NCI-H2081 treated with DMSO at 0.1 percent for 48 hours (cell line): ENCODE measurements at regions not wholly inside any gene's neighbourhood (a gene's known extent, or its start where the extent isn't known, plus 50 kb on each side); places are given as distances from the start of the nearest gene placed in this dataset.
"Not testable (repeated sequence)": the region's sequence is repeated elsewhere in the genome, so short reads cannot be mapped to it uniquely, and the experiment has no call there.

Source experiments
- DNase-seq: peaks from one replicate; lab custom pipeline; 2025; lab: John Stamatoyannopoulos, UW

- no peak for DNase-seq
These were observed 151.8 kb upstream of the SOX14 start for GRCh38 chr3:137612291-137612690.

- DNase-seq: no peak
These were observed 148.3 kb upstream of the SOX14 start for GRCh38 chr3:137615659-137616418.

- no peak for DNase-seq
These were observed 122.0 kb upstream of the SOX14 start for GRCh38 chr3:137641879-137642704.

GRCh38 chr3:137642831-137643230 is 121.3 kb upstream of the SOX14 start:
- DNase-seq: no peak

- no peak for DNase-seq
These were observed 116.9 kb upstream of the SOX14 start for GRCh38 chr3:137647179-137647578.

- DNase-seq: no peak
These were observed 94.5 kb upstream of the SOX14 start for GRCh38 chr3:137669519-137670060.

- DNase-seq: no peak
These were observed 76.8 kb upstream of the SOX14 start for GRCh38 chr3:137687181-137687879.

GRCh38 chr3:137692803-137693431 is 71.2 kb upstream of the SOX14 start:
- DNase-seq: no peak

- no peak for DNase-seq
These were observed 70.3 kb upstream of the SOX14 start for GRCh38 chr3:137693791-137694190.

- DNase-seq: no peak
These were observed 69.3 kb upstream of the SOX14 start for GRCh38 chr3:137694836-137695235.

GRCh38 chr3:137695351-137695750 is 68.8 kb upstream of the SOX14 start:
- no peak for DNase-seq

GRCh38 chr3:137709011-137709601 is 55.0 kb upstream of the SOX14 start:
- no peak for DNase-seq

- DNase-seq: not testable (repeated sequence)
These were observed 50.1 kb upstream of the SOX14 start for GRCh38 chr3:137713965-137714364.
